Endodermal cell (in vitro differentiated cells): ENCODE measurements at regions not wholly inside any gene's neighbourhood (a gene's known extent, or its start where the extent isn't known, plus 50 kb on each side); places are given as distances from the start of the nearest gene placed in this dataset.

Source experiments
- DNase-seq: peaks from one replicate; pipeline ENCODE4 v3.0.0-alpha.2; 2017
- H3K27ac ChIP-seq: 2 replicates; pipeline ENCODE4 v1.5.1; 2013; ENCODE audit warnings: mild to moderate bottlenecking, low read depth, low read length, moderate library complexity
- H3K27me3 ChIP-seq: 2 replicates; pipeline ENCODE4 v1.6.1; 2013; ENCODE audit warnings: mild to moderate bottlenecking, low read length, moderate library complexity; ENCODE audit not compliant: insufficient read depth, control insufficient read depth, poor library complexity, severe bottlenecking
- H3K36me3 ChIP-seq: 2 replicates; pipeline ENCODE4 v1.7.0; 2013; ENCODE audit warnings: mild to moderate bottlenecking, low read length, moderate library complexity; ENCODE audit not compliant: control insufficient read depth, insufficient read depth
- H3K4me1 ChIP-seq: one replicate; pipeline ENCODE4 v1.7.0; 2013; ENCODE audit warnings: low read length; ENCODE audit not compliant: control insufficient read depth, insufficient read depth
- H3K4me3 ChIP-seq: 2 replicates; pipeline ENCODE4 v1.5.1; 2013; ENCODE audit warnings: mild to moderate bottlenecking, low read length, moderate library complexity
- H3K9ac ChIP-seq: 2 replicates; pipeline ENCODE4 v1.6.1; 2013; ENCODE audit warnings: mild to moderate bottlenecking, low read length, moderate library complexity; ENCODE audit not compliant: poor library complexity, severe bottlenecking; ENCODE audit errors: extremely low read depth
- H3K9me3 ChIP-seq: 2 replicates; pipeline ENCODE4 v1.6.1; 2013; ENCODE audit warnings: mild to moderate bottlenecking, low read length, moderate library complexity; ENCODE audit not compliant: control insufficient read depth
- H3K27ac Mint-ChIP-seq: 2 replicates; pipeline ENCODE4 v1.8.0; 2020; ENCODE audit warnings: mixed read lengths
- H3K27me3 Mint-ChIP-seq: 2 replicates; pipeline ENCODE4 v1.8.0; 2021; ENCODE audit warnings: mild to moderate bottlenecking, mixed read lengths; ENCODE audit not compliant: insufficient read depth
- H3K36me3 Mint-ChIP-seq: 2 replicates; pipeline ENCODE4 v1.8.0; 2020; ENCODE audit warnings: low read depth, mixed read lengths
- H3K4me1 Mint-ChIP-seq: 2 replicates; pipeline ENCODE4 v1.8.0; 2020; ENCODE audit warnings: mixed read lengths
- H3K4me3 Mint-ChIP-seq: 2 replicates; pipeline ENCODE4 v1.8.0; 2020; ENCODE audit warnings: mild to moderate bottlenecking, moderate library complexity, mixed read lengths
- H3K9me3 Mint-ChIP-seq: 2 replicates; pipeline ENCODE4 v1.8.0; 2020; ENCODE audit warnings: mild to moderate bottlenecking, mixed read lengths
- WGBS, 2 experiments: methylation state at CpG; one replicate each; pipeline versions ENCODE4 v1.1.5 to v1.1.7; 2013; ENCODE audit warnings: missing lambda C conversion rate in 2 of 2, mixed read lengths in 1 of 2; ENCODE audit not compliant: insufficient coverage in 1 of 2, insufficient read length in 1 of 2; 5-methylcytosine and 5-hydroxymethylcytosine counted together
- TF ChIP-seq, protein P1 (sequence below): fragments of 200-600 bp; sonication (generic); conservative IDR thresholded peaks from 2 replicates; pipeline ENCODE4 v1.5.0; 2021; ENCODE audit warnings: antibody characterized with exemption, mild to moderate bottlenecking

DNA sequence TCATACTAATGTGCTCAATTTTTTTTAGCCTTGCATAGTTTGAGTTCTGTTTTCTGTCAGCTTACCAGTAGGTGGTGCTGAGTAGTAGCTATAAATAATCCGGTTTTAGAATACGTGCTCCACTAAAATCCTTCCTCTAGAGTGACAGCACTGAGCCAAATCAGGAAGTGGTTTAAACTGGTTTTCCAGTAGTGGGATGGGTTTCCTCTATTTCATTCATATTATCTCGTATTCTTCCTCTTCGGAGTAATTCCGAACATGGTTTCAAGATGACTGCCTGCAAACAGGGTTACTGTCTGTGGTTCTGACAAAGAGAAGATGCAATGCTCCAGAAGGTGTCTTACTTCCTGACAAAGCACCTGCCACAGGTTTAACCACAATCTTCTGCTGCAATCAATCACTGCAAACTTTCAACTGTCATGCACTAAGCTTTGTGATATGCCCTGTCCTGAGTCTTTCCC is 496.9 kb upstream of the VRK2 start:
- TF ChIP-seq, protein P1, sequence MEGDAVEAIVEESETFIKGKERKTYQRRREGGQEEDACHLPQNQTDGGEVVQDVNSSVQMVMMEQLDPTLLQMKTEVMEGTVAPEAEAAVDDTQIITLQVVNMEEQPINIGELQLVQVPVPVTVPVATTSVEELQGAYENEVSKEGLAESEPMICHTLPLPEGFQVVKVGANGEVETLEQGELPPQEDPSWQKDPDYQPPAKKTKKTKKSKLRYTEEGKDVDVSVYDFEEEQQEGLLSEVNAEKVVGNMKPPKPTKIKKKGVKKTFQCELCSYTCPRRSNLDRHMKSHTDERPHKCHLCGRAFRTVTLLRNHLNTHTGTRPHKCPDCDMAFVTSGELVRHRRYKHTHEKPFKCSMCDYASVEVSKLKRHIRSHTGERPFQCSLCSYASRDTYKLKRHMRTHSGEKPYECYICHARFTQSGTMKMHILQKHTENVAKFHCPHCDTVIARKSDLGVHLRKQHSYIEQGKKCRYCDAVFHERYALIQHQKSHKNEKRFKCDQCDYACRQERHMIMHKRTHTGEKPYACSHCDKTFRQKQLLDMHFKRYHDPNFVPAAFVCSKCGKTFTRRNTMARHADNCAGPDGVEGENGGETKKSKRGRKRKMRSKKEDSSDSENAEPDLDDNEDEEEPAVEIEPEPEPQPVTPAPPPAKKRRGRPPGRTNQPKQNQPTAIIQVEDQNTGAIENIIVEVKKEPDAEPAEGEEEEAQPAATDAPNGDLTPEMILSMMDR, result peak; percentile 78
- H3K9me3 ChIP-seq, result peaks cover 12% of the 10 kb centered on the region
- H3K4me3 ChIP-seq, result no peak overlapping the region
- no peaks in the 10 kb centered on the region for H3K36me3 ChIP-seq
- no peak overlapping the region for H3K27ac ChIP-seq
- no peaks in the 10 kb centered on the region for H3K27me3 ChIP-seq
- Mint-ChIP-seq H3K4me1 (peaks cover 5% of the 10 kb centered on the region), H3K9me3 (peaks cover 8% of the 10 kb centered on the region), H3K36me3 (no peaks in the 10 kb centered on the region), H3K27me3 (no peaks in the 10 kb centered on the region), H3K27ac (no peak overlapping the region), H3K4me3 (no peak overlapping the region)
- no peaks in the 10 kb centered on the region for H3K4me1 ChIP-seq
- 58 to 87% methylated on average over 3 to 5 of the region's 5 CpGs for WGBS, 2 experiments
- H3K9ac ChIP-seq, result no peak overlapping the region
- no peak for DNase-seq

DNA sequence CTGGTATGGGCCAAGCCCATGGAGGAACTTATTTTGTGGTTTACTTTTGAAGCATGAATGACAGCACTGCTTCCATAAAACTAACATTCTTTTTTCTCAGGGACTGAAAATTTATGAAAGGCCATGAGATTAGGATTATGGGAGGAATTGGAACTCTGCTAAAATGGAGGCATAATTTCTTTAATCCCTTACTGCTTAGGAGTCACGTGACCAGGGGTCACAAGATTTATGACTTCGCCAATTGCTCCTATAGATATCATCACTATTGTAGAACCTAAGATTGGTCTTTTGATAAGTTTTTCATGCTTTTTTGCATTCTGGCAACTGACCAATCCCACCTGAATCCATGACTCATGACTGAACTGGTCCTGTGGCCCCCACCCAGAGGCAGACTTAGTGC is 495.7 kb upstream of the VRK2 start:
- Histone ChIP-seq H3K4me1 (no peaks in the 10 kb centered on the region), H3K36me3 (no peaks in the 10 kb centered on the region), H3K9me3 (peaks cover 12% of the 10 kb centered on the region), H3K27ac (no peak overlapping the region), H3K9ac (no peak overlapping the region), H3K27me3 (no peaks in the 10 kb centered on the region), H3K4me3 (no peak overlapping the region)
- H3K36me3 Mint-ChIP-seq, result no peaks in the 10 kb centered on the region
- TF ChIP-seq, protein P1, result no peak
- peaks cover 8% of the 10 kb centered on the region for H3K9me3 Mint-ChIP-seq
- H3K27ac Mint-ChIP-seq, result no peak overlapping the region
- H3K27me3 Mint-ChIP-seq, result no peaks in the 10 kb centered on the region
- no peak for DNase-seq
- no peak overlapping the region for H3K4me3 Mint-ChIP-seq
- peaks cover 5% of the 10 kb centered on the region for H3K4me1 Mint-ChIP-seq
- 33 to 38% methylated on average over 2 of the region's 2 CpGs for WGBS, 2 experiments

DNA sequence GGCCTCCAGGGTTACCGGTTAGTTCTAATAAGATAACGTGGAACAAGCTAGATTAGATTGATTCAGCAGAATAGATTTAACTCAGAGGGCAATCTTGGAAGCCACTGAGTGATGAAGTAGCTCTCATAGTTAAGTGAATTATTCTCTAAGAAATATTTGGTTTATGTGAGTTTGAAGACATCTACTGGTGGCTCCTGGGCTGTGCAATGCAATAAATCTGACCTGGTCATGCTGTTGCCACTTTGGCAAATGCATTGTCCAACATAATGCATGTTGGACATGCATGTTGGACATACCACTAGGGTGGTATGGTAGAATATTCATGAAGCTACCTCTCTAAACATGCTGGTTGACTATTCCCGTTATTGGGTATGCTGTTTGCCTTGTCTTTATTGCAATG is 493.7 kb upstream of the VRK2 start:
- Histone ChIP-seq H3K27me3 (no peaks in the 10 kb centered on the region), H3K4me1 (no peaks in the 10 kb centered on the region), H3K9me3 (peaks cover 12% of the 10 kb centered on the region), H3K9ac (no peak overlapping the region), H3K27ac (no peak overlapping the region), H3K36me3 (no peaks in the 10 kb centered on the region), H3K4me3 (no peak overlapping the region)
- Mint-ChIP-seq H3K27me3 (no peaks in the 10 kb centered on the region), H3K4me1 (no peaks in the 10 kb centered on the region), H3K9me3 (peaks cover 8% of the 10 kb centered on the region), H3K36me3 (no peaks in the 10 kb centered on the region), H3K4me3 (no peak overlapping the region), H3K27ac (no peak overlapping the region)
- 88 to 100% methylated on average over 3 of the region's 3 CpGs for WGBS, 2 experiments
- TF ChIP-seq, protein P1, result peak; percentile 31
- DNase-seq, result no peak
